IPS DF 19.7 (cell line): ENCODE measurements at regions not wholly inside any gene's neighbourhood (a gene's known extent, or its start where the extent isn't known, plus 50 kb on each side); places are given as distances from the start of the nearest gene placed in this dataset.

Experiments
- DNase-seq: peaks from one replicate; pipeline ENCODE4 v3.0.0-alpha.2; 2013; ENCODE audit warnings: low read depth, low spot score

- no peak for DNase-seq
Observed at GRCh38 chr2:71839826-71840225, 307.8 kb downstream of the CYP26B1 start.

GRCh38 chr2:71834796-71835195 lies 312.9 kb downstream of the CYP26B1 start:
- DNase-seq, result no peak

GRCh38 chr2:71833855-71834560 lies 313.7 kb downstream of the CYP26B1 start:
- DNase-seq, result no peak

- no peak for DNase-seq
Observed at GRCh38 chr2:71833272-71833671, 314.4 kb downstream of the CYP26B1 start.

GRCh38 chr2:71832844-71833243 lies 314.8 kb downstream of the CYP26B1 start:
- no peak for DNase-seq

GRCh38 chr2:71832388-71832787 lies 315.3 kb downstream of the CYP26B1 start:
- no peak for DNase-seq

- no peak for DNase-seq
Observed at GRCh38 chr2:71831193-71831577, 316.5 kb downstream of the CYP26B1 start.

- DNase-seq, result no peak
Observed at GRCh38 chr2:71830497-71831192, 317.0 kb downstream of the CYP26B1 start.

- DNase-seq, result no peak
Observed at GRCh38 chr2:71829008-71829407, 318.7 kb downstream of the CYP26B1 start.

- DNase-seq, result no peak
Observed at GRCh38 chr2:71827973-71828372, 319.7 kb downstream of the CYP26B1 start.

- DNase-seq, result no peak
Observed at GRCh38 chr2:71827524-71827901, 320.1 kb downstream of the CYP26B1 start.

- no peak for DNase-seq
Observed at GRCh38 chr2:71826826-71827523, 320.7 kb downstream of the CYP26B1 start.

GRCh38 chr2:71826299-71826698 lies 321.4 kb downstream of the CYP26B1 start:
- DNase-seq, result no peak

GRCh38 chr2:71824436-71824835 lies 323.2 kb downstream of the CYP26B1 start:
- DNase-seq, result no peak

GRCh38 chr2:71823526-71823925 lies 324.1 kb downstream of the CYP26B1 start:
- DNase-seq, result no peak

GRCh38 chr2:71822463-71822862 lies 325.2 kb downstream of the CYP26B1 start:
- no peak for DNase-seq

- no peak for DNase-seq
Observed at GRCh38 chr2:71821856-71822255, 325.8 kb downstream of the CYP26B1 start.

GRCh38 chr2:71816815-71817214 lies 330.8 kb downstream of the CYP26B1 start:
- no peak for DNase-seq

- no peak for DNase-seq
Observed at GRCh38 chr2:71815701-71816474, 331.8 kb downstream of the CYP26B1 start.

GRCh38 chr2:71814885-71815284 lies 332.8 kb downstream of the CYP26B1 start:
- no peak for DNase-seq

- DNase-seq, result no peak
Observed at GRCh38 chr2:71813807-71814470, 333.7 kb downstream of the CYP26B1 start.
